Effector memory CD8-positive, alpha-beta T cell (primary cell): ENCODE measurements at regions not wholly inside any gene's neighbourhood (a gene's known extent, or its start where the extent isn't known, plus 50 kb on each side); places are given as distances from the start of the nearest gene placed in this dataset.

Experiments used
- ATAC-seq: fragments of 150-1000 bp; cut with Tn5 transposase; replicated peaks from 2 replicates; pipeline ENCODE4 v1.10.0; 2021; ENCODE audit warnings: mild to moderate bottlenecking, moderate library complexity
- DNase-seq, 3 experiments: peaks; one replicate each; pipeline ENCODE4 v3.0.0; 2021
- H3K27ac Mint-ChIP-seq, 2 donors: one replicate each; pipeline ENCODE4 v1.8.0; 2022; ENCODE audit warnings: mild to moderate bottlenecking in 2 of 2, mixed read lengths in 2 of 2, moderate library complexity in 2 of 2
- H3K27me3 Mint-ChIP-seq, 2 donors: one replicate each; pipeline ENCODE4 v1.8.0; 2022; ENCODE audit warnings: mixed read lengths in 2 of 2
- H3K36me3 Mint-ChIP-seq: one replicate; pipeline ENCODE4 v1.8.0; 2022; ENCODE audit warnings: mild to moderate bottlenecking, moderate library complexity, mixed read lengths; ENCODE audit not compliant: insufficient read depth
- H3K4me1 Mint-ChIP-seq, 2 donors: one replicate each; pipeline ENCODE4 v1.8.0; 2022; ENCODE audit warnings: low read depth in 2 of 2, mixed read lengths in 2 of 2
- H3K4me3 Mint-ChIP-seq, 2 donors: one replicate each; pipeline ENCODE4 v1.8.0; 2022; ENCODE audit warnings: mild to moderate bottlenecking in 2 of 2, mixed read lengths in 2 of 2, moderate library complexity in 2 of 2
- H3K9me3 Mint-ChIP-seq, 2 donors: one replicate each; pipeline ENCODE4 v1.8.0; 2022; ENCODE audit warnings: mixed read lengths in 2 of 2

DNA sequence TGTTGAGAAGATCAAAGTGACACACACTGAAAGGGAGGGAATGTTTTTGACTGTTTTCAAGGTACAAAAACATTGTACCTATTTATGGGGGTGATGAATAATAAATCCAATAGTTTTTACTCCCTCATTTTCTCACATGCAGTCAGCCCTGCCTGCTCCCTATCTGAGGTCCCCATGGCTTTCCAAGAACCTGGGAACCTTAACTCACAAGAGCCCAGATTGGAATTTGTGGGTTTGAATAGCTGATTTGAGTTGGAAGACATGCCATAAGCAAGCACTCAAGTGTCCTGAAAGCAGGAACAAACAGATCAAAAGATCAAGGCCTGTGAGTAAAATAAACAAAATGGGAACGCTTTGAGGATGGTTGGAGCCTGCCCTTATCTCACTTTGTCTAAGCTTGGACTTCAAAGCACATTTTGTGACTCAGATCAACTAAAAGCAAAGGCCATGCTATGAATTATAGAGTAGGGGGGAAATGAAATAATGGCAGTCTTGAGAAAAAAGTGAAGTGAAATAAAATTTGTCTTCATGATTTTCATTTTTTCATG lies 136.6 kb downstream of the LYPLAL1 start:
- H3K36me3 Mint-ChIP-seq, result no peaks in the 10 kb centered on the region
- peaks cover 4 to 5% of the 10 kb centered on the region in 2 donors for H3K9me3 Mint-ChIP-seq
- H3K27me3 Mint-ChIP-seq, result no peaks in the 10 kb centered on the region
- H3K4me3 Mint-ChIP-seq, result no peak overlapping the region
- DNase-seq (no peak), ATAC-seq (no peak)
- H3K27ac Mint-ChIP-seq, result no peak overlapping the region
- H3K4me1 Mint-ChIP-seq, result no peaks in the 10 kb centered on the region

DNA sequence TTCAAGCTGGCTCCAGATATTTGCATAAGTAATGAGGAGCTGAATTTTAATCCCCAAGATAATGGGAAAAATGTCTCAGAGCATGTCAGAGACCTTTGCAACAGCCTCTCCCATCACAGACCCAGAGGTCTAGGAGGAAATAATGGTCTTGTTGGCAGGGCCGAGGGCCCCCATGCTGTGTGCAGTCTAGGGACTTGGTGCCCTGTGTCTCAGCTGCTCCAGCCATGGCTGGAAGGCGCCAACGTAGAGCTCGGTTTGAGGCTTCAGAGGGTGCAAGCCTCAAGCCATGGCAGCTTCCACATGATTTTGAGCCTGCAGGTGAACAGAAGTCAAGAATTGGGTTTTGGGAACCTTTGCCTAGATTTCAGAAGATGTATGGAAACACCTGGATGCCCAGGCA lies 134.7 kb downstream of the LYPLAL1 start:
- Mint-ChIP-seq H3K9me3 (peaks cover 4 to 5% of the 10 kb centered on the region in 2 donors), H3K4me3 (no peak overlapping the region), H3K4me1 (no peaks in the 10 kb centered on the region), H3K36me3 (no peaks in the 10 kb centered on the region), H3K27me3 (no peaks in the 10 kb centered on the region), H3K27ac (no peak overlapping the region)
- ATAC-seq, result no peak
- no peak for DNase-seq

DNA sequence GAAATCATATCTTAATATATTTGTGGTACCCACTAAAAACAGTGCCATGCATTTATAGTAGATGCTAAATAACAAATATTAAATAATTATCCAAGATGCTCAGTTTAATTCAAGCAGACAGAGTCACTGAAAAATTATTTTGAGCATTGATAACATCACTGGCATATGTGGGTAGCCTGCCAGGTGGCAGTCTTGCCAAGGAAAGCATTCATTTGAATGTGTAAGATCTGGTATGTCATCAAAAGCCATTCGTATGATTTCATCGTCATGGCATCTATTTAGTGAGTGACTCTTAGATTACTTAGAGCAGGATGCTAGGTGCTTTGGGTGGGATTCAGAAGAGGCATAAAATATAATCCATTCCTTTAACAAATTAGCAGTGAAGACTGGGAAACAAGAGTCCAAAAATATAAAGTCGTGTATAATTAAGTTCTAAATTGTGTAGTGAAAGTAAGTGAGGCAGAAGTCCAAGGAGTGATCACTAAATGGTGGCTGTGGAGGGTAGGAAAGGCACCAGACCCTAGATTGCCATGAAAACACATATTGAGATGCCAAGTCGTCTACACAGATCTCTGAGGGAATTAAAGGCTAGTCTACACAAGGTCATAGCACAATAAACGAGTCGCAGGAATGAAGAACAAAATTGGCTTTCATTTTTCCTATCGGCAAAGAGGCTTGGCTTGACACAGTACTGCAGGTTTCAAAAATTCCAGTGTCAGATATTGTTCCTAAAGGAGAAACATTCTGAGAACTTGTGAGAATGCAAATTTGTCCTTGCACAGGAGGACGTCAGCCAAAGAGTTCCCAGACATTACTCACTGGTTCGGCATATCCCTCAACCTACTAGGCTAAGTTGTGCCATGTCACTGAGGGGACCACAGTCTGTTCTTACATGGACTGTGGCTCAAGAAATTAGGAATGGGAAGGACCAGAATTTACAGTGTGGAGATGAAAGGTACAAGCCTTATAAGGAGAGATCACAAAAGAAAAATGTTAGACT lies 130.8 kb downstream of the LYPLAL1 start:
- H3K9me3 Mint-ChIP-seq, result peaks cover 4 to 5% of the 10 kb centered on the region in 2 donors
- H3K4me1 Mint-ChIP-seq, result no peaks in the 10 kb centered on the region
- no peak for DNase-seq
- no peaks in the 10 kb centered on the region for H3K36me3 Mint-ChIP-seq
- H3K4me3 Mint-ChIP-seq, result no peak overlapping the region
- H3K27me3 Mint-ChIP-seq, result no peaks in the 10 kb centered on the region
- H3K27ac Mint-ChIP-seq, result no peak overlapping the region
- no peak for ATAC-seq

DNA sequence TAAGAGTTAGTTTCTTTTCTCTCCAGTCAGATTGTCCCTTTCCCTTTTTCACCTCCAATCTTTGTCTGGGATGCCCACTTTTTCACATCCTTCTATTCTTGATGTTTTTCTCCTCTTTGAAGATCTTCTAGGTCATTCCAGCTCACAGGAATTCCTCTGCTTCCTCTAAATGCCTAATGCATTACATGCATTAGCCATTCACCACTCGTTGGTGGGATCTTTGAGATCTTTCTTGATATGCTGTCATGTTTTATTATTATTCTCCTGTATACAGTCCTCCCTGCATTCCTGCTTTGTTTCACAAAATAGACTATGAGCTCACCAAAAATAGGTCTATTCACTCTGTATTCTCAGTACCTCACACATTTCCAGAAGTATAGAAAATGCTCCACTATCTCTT lies 129.0 kb downstream of the LYPLAL1 start:
- Mint-ChIP-seq H3K4me1 (no peaks in the 10 kb centered on the region), H3K9me3 (peaks cover 3 to 5% of the 10 kb centered on the region in 2 donors), H3K4me3 (no peak overlapping the region), H3K36me3 (no peaks in the 10 kb centered on the region), H3K27ac (no peak overlapping the region), H3K27me3 (no peaks in the 10 kb centered on the region)
- no peak for DNase-seq
- no peak for ATAC-seq

- no peaks in the 10 kb centered on the region for H3K27me3 Mint-ChIP-seq
- DNase-seq, result no peak
Observed at GRCh38 chr1:219299420-219299819, 125.7 kb downstream of the LYPLAL1 start.

DNA sequence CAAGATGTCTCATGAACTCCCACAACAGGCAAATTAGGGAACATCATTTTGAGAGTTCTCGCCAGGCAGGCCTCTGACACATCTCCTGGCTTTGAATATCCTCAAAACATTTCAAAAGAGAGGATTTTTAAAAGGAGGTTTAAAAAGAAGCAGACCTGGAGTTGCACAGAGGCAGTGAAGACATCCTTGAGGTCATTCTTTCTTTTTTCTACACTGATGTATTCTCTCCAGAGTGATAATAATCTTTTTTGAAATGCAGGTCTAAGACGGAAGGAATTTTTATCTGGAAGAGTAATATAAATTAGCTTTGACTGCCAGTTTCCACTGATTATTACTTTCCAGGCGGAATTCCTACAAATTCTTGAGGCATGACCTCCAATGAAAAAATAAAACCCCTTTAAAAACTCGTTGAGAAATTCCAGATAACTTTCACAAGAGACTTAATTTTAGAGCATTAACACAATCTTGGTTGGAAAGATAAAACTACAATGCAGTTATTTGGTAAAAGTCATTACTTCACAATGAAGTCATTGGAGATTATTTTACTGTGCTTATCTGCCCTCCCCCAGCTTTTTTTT lies 125.0 kb downstream of the LYPLAL1 start:
- Mint-ChIP-seq H3K4me1 (no peaks in the 10 kb centered on the region), H3K27me3 (no peaks in the 10 kb centered on the region), H3K27ac (no peak overlapping the region), H3K36me3 (no peaks in the 10 kb centered on the region), H3K4me3 (no peak overlapping the region), H3K9me3 (no peaks in the 10 kb centered on the region)
- ATAC-seq, result no peak
- DNase-seq, result no peak

More at GRCh38 chr1:219299420-219299819, 125.7 kb downstream of the LYPLAL1 start:
- Mint-ChIP-seq H3K36me3 (no peaks in the 10 kb centered on the region), H3K4me1 (no peaks in the 10 kb centered on the region), H3K27ac (no peak overlapping the region), H3K9me3 (no peaks in the 10 kb centered on the region), H3K4me3 (no peak overlapping the region)
- ATAC-seq, result no peak

GRCh38 chr1:219296430-219297355 lies 123.0 kb downstream of the LYPLAL1 start:
- Mint-ChIP-seq H3K36me3 (no peaks in the 10 kb centered on the region), H3K4me1 (no peaks in the 10 kb centered on the region), H3K4me3 (no peak overlapping the region), H3K27me3 (no peaks in the 10 kb centered on the region), H3K27ac (no peak overlapping the region), H3K9me3 (no peaks in the 10 kb centered on the region)
- DNase-seq (no peak), ATAC-seq (no peak)

DNA sequence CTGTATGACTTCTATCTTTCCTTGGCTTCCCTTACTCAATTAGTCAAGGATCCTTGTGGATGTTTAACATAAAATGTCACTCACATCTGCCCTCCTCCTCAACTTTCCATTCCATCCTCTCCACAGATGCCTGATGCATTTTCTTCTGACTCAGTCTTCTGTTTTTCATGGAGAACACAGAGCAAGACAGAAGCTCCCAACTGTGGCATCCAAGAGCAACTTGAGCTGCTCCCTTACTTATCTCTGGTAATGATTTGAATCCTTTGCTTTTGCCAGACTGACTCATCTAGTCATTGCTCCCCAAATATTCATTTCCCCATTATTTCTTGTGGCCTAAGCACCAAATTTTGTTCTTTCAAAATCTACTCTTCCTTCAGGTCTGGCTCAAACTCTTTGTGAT lies 120.6 kb downstream of the LYPLAL1 start:
- Mint-ChIP-seq H3K27ac (no peak overlapping the region), H3K4me3 (no peak overlapping the region), H3K4me1 (no peaks in the 10 kb centered on the region), H3K36me3 (no peaks in the 10 kb centered on the region), H3K9me3 (no peaks in the 10 kb centered on the region), H3K27me3 (no peaks in the 10 kb centered on the region)
- no peak for ATAC-seq
- DNase-seq, result no peak

GRCh38 chr1:219293410-219293809 lies 119.7 kb downstream of the LYPLAL1 start:
- Mint-ChIP-seq H3K36me3 (no peaks in the 10 kb centered on the region), H3K27me3 (no peaks in the 10 kb centered on the region), H3K27ac (no peak overlapping the region), H3K4me1 (no peaks in the 10 kb centered on the region), H3K4me3 (no peak overlapping the region), H3K9me3 (no peaks in the 10 kb centered on the region)
- DNase-seq, result no peak
- ATAC-seq, result no peak

GRCh38 chr1:219292999-219293398 lies 119.3 kb downstream of the LYPLAL1 start:
- ATAC-seq (no peak), DNase-seq (no peak)
- Mint-ChIP-seq H3K9me3 (no peaks in the 10 kb centered on the region), H3K4me1 (no peaks in the 10 kb centered on the region), H3K27ac (no peak overlapping the region), H3K27me3 (no peaks in the 10 kb centered on the region), H3K36me3 (no peaks in the 10 kb centered on the region), H3K4me3 (no peak overlapping the region)

- DNase-seq, result no peak
- Mint-ChIP-seq H3K9me3 (no peaks in the 10 kb centered on the region), H3K27ac (no peak overlapping the region), H3K36me3 (no peaks in the 10 kb centered on the region), H3K4me3 (no peak overlapping the region), H3K27me3 (no peaks in the 10 kb centered on the region), H3K4me1 (no peaks in the 10 kb centered on the region)
- no peak for ATAC-seq
Observed at GRCh38 chr1:219292341-219292740, 118.7 kb downstream of the LYPLAL1 start.

DNA sequence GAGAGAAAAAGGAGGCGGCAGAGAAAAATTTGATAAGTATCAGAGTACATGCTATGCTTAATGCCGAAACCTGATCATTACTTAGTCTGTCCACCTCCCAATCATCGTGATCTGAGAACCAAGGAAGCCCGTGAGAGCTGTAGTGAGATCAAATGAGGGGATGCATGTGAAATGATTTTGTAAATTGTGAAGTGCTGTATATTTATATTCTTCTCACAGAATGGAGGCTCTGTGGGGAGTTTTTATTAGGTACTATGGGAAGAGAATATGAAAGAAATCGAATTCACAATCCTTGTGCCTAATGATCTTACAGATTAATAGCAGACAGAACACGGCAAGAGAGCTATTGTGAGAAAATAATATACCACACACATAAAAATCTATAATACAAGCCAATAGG lies 115.5 kb downstream of the LYPLAL1 start:
- no peak for ATAC-seq
- Mint-ChIP-seq H3K4me1 (no peaks in the 10 kb centered on the region), H3K4me3 (no peak overlapping the region), H3K27ac (no peak overlapping the region), H3K36me3 (no peaks in the 10 kb centered on the region), H3K27me3 (no peaks in the 10 kb centered on the region), H3K9me3 (peaks cover 0 to 4% of the 10 kb centered on the region in 2 donors)
- DNase-seq, result no peak

DNA sequence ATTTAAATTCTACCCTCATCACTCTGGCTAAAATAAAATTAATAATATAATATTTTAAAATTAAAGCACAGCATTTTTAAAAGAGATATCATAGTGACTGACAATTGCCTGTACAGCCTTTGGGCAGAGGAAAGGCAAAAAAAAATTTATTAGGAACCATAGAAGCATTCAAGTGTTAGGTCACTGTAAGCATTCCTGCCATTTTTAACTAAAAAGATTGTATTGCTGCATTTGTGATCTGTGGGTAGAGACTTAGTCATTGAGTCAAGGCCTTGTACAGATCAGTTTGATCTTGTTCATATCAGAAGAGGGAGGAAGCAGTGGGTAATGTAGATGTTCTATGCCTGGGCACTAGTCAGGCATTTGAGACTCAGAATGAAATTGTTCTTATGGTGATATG lies 109.9 kb downstream of the LYPLAL1 start:
- DNase-seq, result no peak

More for the DNA sequence above, 109.9 kb downstream of the LYPLAL1 start:
- no peaks in the 10 kb centered on the region for H3K4me1 Mint-ChIP-seq
- H3K4me3 Mint-ChIP-seq, result no peak overlapping the region
- no peaks in the 10 kb centered on the region for H3K27me3 Mint-ChIP-seq
- no peak overlapping the region for H3K27ac Mint-ChIP-seq
- H3K9me3 Mint-ChIP-seq, result peaks cover 0 to 4% of the 10 kb centered on the region in 2 donors
- H3K36me3 Mint-ChIP-seq, result no peaks in the 10 kb centered on the region
- ATAC-seq, result no peak
